ENCODE measurements at regions not wholly inside any gene's neighbourhood (a gene's known extent, or its start where the extent isn't known, plus 50 kb on each side); places are given as distances from the start of the nearest gene placed in this dataset.
"Not testable (repeated sequence)": the region's sequence is repeated elsewhere in the genome, so short reads cannot be mapped to it uniquely, and the experiment has no call there.

DNA sequence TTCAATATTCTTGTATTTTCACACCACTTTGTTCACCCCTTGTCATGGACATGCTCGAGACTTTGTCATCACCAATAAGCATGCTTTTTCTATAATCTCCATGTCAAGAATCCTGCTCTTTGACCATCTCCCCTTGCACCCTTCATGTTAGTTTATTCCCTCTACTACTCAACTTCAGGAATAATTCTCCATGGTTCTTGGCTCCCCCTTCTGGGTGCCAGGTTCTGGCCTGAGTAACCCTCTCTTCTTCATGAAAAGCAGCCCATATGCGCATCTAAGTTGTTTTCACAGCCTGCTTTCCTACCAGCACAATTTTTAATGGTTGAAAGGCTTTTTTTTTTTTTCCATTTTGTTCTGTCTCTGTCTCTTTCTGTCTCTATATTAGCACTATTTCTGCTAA, 160.7 kb downstream of the LEPR start:
- no peak for DNase-seq (ENCODE audit: low read depth in 2 of 2, low spot score in 1 of 2)

DNA sequence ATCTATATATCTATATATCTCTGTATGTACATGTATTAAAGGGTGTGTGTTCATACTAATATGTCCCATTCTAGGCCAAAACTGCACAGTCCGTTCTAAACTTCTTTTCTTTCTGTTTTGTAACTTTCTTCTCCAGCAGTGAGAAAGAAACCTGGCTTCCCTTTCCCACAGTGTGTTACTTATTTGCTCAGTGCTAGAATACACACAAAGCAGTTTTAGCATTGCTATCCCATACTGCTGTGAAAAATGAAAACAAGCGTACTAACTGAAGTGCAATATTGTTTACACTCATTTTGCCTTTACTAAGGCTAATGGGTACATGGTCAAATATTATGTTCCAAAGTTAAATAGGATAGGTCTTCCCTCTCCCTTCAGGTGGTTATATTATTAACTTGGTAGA, 163.9 kb downstream of the LEPR start:
- no peak for DNase-seq (ENCODE audit: low read depth in 2 of 2, low spot score in 1 of 2)

DNA sequence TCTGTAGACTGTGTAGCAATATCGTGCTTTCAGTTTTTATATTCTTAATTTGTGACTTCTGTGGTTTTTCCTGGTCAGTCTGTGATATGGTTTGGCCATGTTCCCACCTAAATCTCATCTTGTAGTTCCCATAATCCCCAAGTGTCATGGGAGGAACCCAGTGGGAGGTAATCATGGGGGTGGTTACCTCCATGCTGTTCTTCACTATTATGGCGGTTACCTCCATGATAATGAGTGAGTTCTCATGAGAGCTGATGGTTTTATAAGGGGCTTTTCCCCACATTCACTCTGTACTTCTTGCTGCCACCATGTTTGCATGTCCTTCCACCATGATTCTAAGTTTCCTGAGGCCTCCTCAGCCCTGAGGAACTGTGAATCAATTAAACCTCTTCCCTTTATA, 169.8 kb downstream of the LEPR start:
- DNase-seq (ENCODE audit: low read depth in 2 of 2, low spot score in 1 of 2): no peak

DNA sequence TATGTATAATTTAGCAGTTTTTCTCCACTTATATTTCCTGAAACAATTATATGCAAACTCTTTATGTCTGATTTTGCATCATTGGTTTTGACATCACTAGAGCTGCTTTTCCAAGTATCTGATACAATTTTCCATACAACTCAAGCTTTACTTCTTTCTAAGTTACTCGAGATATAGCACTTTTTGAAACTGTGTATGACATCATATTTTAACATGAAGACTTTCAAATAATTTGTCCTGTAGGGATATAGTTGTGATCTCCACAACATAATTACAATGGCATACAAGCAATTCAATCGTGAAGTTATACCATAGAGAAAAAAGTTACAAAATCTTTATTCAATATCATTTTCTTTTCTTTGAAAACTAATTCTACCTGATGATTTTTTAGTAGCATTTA, 173.0 kb downstream of the LEPR start:
- DNase-seq (ENCODE audit: low read depth in 2 of 2, low spot score in 1 of 2): no peak

DNA sequence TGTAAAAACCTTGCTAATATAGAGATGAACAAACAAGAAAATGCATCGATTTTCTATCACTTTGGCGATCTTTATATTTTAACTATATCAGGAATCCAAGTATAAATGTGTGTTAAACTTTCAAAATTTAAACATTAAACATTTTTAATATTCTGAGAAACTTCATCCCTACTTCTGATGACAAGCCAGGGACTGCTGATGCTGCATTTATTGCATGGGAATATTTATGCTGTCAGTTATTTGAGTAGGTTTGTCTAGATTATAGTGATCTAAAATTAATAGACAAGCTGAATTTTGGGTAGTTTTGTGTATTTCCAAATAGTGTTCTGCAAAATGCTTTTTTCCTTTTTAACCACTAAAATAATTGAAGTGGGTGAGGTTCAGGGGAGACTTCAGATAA, 175.3 kb downstream of the LEPR start:
- no peak for DNase-seq (ENCODE audit: low read depth in 2 of 2, low spot score in 1 of 2)

DNA sequence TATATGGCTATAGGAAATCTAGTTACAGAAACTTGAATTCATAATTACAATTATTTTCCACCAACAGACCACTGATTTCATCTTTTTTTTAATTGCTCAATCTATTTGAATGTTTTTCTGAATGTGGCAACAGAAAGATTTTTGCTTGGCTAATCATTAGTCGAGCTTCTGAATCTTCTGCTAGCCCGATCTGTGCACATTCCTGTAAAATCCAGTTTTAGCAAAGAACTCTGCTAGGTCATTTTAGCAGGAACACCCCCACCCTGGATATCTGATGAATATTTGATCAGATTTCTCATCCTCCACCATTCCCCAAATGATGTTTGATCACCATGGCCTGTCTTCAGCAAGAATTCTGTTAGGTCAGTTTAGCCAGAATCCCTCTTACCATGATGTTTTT, 176.3 kb downstream of the LEPR start:
- no peak for DNase-seq (ENCODE audit: low read depth in 2 of 2, low spot score in 1 of 2)

DNA sequence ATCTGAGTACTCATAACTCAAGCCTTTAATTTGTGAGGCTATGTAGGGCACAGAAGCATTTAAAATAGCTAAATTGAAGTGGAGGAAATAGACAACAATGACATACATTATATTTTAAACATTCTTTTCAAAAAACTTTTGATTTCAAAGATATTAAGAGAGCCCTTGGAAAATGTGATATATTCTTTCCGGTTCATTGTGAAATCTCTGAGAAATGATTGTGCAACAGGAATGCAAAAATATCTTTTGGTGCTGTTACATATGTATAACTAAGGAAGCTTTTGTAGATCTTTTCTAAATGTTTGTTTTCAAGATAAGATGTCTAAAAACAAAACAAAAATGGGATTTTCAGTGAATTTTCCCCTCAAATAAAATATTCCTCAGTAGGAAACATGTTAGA, 185.2 kb downstream of the LEPR start:
- DNase-seq (ENCODE audit: low read depth in 2 of 2, low spot score in 1 of 2): no peak

DNA sequence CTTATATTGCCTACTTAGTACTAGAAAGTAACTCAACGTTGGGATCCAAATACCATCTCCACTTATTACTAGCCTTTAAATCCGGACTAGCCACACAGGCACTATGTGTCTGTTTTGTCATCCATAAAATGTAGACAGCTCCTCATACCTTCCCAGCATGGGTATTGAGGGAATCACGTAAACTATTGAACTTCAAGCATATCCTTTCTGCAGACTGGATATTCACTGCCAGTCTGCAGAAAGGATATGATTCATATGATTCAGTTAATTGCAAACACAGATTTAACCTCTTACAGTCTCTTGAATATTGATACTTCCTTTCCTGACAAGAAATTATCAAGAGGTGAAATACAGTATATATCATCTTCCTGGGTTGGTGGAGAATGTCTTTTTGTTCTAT, 186.0 kb downstream of the LEPR start:
- DNase-seq (ENCODE audit: low read depth in 2 of 2, low spot score in 1 of 2): no peak

DNA sequence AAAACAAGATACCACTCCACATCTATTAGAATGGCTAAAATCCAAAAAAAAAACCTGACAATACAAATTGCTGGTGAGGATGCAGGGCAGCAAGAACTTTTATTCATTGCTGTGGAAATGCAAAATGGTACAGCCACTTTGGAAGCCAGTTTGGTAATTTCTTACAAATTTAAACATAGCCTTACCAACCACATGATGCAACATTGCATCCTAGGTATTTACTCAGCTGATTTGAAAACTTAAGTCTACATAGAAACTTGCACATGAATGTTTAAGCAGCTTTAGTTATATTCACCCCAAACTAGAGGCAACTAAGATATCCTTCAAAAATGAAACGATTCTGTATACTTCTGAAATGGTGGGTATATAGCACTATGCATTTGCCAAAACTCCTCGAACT, 178.8 kb upstream of the PDE4B start:
- no peak for DNase-seq (ENCODE audit: low read depth in 2 of 2, low spot score in 1 of 2)

DNA sequence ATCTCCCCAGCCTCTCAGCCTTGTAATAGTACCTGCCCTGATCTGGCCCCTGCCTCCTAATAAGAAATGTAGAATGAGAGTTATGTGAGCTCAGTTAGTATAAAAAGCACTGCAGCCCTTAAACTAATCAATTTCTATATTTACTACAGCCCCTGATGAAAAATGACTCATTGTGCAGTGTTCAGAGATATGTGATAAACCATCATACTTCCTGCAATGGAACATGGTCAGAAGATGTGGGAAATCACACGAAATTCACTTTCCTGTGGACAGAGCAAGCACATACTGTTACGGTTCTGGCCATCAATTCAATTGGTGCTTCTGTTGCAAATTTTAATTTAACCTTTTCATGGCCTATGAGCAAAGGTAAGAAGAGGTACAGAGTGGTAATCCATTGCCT, 176.8 kb upstream of the PDE4B start:
- DNase-seq (ENCODE audit: low read depth in 2 of 2, low spot score in 1 of 2): no peak

DNA sequence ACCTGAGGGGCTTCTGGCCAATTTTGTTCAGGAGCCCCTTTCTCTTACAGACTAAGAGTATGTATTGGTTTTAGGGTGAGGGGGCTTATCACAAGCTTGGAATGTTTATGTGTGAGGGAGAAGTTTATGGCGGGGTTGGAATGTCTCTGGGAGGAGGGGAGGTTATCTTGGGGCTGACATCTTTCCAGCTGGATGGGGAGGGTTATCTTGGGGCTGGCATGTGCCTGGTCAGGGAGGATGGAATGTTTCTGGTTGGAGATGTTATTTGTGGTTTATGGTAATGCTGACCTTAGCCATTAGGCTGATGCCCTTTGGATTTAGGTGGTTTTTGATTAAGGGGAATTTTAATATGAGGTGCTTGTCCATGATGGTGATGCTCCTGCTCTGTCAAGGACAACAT, 171.0 kb upstream of the PDE4B start:
- DNase-seq (ENCODE audit: low read depth in 2 of 2, low spot score in 1 of 2): not testable (repeated sequence)

DNA sequence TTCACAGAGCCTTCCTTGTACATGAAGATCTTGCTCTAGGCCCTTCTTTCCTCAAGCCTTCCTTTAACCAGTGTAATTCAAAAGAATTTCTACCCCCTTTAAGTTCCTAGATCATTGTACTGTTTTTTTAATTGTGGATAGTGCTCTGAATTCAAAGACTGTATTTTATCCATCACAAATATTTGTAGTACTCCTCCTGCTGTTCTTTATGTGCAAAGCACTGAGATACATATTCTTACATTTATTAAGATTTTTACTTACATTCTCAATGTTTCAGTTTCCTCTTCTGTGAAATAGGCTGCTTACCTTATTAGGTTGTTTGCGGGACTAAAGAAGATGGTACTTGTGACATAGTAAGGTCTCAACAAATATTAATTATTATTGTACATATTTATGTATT, 168.8 kb upstream of the PDE4B start:
- no peak for DNase-seq (ENCODE audit: low read depth in 2 of 2, low spot score in 1 of 2)

DNA sequence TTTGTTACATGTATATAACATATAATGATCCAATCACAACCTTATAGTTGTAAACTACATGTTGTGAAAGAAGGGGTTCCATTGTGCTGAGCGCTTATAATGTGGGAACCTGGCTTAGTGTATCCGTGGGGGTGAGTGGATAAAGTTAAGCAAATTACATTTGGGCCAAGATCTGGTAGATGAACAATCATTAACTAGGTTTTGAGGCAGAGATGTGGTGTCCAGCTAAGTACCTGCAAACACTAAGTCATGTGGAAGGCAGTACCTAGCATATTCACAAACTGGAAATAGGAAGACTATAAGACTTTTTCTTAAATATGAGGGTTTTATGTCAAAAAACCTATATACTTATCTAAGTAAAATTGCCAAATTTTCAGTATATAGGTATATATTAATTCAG, 167.2 kb upstream of the PDE4B start:
- no peak for DNase-seq (ENCODE audit: low read depth in 2 of 2, low spot score in 1 of 2)

DNA sequence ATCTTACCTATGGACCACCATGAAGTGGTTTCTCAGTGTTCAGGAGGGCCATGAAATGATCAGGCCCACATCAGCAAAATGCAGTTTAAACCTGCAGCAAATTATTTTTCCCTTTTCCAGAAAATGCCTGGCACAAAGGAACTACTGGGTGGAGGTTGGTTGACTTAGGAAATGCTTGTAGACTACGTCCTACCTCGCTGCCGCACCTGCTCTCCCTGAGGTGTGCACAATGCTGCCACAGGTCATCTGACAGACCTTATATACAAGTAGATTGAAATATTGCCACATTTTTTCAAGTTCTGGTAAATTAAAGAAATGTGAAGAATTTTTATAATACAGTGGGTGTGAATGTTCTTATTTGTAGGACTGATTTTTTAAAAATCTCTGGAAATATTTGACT, 166.7 kb upstream of the PDE4B start:
- no peak for DNase-seq (ENCODE audit: low read depth in 2 of 2, low spot score in 1 of 2)

DNA sequence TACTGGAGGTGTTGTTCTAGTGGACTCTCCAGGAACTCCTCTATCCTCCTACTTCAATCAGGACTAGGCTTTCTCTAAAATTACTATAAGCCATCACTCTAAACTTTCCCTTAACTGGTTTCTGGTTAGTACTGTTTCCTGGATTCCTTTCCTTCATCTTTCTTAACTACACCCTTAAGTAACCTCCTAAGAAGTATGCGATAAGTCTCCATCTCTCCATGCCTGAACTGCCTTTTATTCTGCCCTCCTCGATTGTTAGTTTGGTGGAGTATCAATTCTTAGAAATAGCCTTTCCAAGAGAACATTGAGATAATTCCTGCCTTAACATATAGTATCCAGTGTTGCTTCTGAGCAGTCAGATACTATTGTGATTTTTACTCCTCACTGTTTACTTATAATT, 162.9 kb upstream of the PDE4B start:
- no peak for DNase-seq (ENCODE audit: low read depth in 2 of 2, low spot score in 1 of 2)

DNA sequence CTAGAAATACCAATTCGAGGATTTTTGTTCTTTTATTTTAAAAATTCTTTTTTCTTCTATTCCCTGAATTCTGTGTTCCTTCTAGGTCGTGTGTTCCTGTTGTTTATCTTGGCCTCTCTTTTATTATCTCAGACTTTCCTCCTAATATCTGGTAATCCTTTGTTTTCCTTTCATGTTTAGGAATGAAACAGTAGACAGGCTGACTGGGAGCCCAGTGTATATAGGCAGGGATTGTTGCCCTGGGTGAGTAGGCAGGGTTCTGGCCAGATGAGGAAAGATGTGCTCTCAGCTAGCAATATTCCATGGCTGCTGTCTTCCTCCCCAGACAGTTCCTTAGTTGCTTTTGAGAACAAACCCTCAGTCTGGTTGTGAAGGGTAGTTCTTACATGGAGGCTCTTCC, 161.8 kb upstream of the PDE4B start:
- DNase-seq (ENCODE audit: low read depth in 2 of 2, low spot score in 1 of 2): no peak

DNA sequence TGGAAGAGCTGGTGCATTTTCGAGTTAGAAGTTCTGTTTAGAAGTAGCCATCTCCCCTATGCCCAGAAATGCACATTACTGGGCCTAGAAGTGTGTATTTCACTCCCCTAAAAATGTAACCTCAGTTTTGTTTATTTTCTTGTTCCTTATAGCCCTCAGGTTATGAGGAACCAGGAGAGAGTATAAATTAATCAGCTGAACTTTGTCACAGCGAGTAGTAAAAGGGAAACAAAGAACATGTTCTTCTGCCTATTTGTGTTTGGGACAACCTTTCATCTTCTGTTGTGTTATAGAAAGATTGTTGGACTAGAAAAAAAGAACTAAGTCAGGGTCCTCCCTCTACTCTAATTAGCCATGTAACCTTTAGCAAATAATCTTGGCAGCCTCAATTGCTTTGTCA, 160.5 kb upstream of the PDE4B start:
- DNase-seq (ENCODE audit: low read depth in 2 of 2, low spot score in 1 of 2): no peak

DNA sequence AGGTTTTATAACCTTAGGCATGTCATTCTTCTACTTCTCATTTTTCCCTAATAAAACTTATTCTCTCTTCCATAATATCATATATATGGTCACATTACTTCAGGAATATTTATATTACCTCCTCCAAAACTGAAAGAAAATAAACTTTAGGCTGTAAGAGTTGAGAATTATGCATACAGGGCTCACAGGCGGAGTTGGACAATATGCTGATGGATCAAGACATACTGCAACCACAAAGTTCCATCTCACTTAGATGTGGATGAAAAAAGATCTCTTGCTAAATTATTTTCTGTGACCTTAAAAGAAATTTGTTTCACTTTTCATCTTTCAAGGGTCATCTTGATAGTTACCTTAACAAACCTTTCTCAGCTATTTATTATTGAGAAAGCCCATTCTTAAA, 152.6 kb upstream of the PDE4B start:
- DNase-seq (ENCODE audit: low read depth in 2 of 2, low spot score in 1 of 2): no peak

DNA sequence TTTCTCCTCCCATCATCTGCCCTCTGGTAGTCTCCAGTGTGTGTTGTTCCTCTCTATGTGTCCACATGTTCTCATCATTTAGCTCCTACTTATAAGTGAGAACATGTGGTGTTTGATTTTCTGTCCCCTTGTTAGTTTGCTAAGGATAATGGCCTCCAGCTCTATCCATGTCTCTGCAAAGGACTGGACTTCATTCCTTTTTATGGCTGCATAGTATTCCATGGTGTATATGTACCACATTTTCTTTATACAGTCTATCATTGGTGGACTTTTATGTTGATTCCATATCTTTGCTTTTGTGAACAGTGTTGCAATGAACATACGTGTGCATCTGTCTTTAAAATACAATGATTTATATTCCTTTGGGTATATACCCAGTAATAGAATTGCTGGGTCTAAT, 143.5 kb upstream of the PDE4B start:
- not testable (repeated sequence) for DNase-seq (ENCODE audit: low read depth in 2 of 2, low spot score in 1 of 2)

DNA sequence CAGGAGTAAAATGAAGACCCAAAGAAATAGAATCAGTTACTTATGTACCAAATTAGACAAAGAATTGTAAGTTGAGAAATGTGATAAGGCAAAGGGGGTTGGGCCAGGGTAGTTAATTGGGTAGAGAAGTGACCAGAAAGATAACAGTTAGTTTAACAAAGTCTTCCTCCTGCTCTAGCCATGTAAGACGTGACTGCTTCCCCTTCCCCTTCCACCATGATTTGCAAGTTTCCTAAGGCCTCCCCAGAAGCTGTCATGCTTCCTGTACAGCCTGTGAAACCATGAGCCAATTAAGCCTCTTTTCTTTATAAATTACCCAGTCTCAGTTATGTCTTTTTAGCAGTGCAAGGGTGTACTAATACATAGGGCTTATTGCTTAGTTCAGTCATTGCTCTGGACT, 142.0 kb upstream of the PDE4B start:
- DNase-seq (ENCODE audit: low read depth in 2 of 2, low spot score in 1 of 2): no peak

DNA sequence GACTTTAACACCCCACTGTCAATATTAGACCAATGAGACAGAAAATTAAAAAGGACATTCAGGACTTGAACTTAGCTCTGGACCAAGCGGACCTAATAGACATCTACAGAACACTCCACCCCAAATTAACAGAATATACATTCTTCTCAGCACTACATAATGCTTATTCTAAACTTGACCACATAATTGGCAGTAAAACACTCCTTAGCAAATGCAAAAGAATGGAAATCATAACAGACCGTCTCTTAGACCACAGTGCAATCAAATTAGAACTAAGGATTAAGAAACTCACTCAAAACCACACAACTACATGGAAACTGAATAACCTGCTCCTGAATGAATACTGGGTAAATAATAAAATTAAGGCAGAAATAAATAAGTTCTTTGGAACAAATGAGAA, 138.2 kb upstream of the PDE4B start:
- not testable (repeated sequence) for DNase-seq (ENCODE audit: low read depth in 2 of 2, low spot score in 1 of 2)

DNA sequence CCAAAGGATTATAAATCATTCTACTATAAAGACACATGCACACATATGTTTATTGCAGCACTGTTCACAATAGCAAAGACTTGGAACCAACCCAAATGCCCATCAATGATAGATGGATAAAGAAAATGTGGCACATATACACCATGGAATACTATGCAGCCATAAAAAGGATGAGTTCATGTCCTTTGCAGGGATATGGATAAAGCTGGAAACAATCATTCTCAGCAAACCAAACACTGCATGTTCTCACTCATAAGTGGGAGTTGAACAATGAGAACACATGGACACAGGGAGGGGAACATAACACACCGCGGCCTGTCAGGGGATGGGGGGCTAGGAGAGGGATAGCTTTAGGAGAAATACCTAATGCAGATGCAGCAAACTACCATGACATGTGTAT, 135.1 kb upstream of the PDE4B start:
- DNase-seq (ENCODE audit: low read depth in 2 of 2, low spot score in 1 of 2): not testable (repeated sequence)

DNA sequence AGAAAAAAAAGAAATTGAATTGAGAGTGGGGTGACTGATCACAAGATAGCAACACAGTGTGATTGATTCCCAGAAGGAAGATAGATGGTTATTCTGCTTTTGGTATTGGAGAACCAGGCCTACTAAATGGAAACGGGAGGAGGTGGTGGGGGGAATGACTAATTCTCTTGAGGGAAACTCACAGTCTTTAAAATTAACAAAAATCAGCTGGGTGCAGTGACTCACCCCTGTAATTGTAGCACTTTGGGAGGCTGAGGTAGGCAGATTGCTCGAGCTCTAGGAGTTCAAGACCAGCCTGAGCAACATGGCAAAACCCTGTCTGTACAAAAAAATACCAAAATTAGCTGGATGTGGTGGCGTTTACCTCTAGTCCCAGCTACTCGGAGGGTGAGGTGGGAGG, 134.6 kb upstream of the PDE4B start:
- no peak for DNase-seq (ENCODE audit: low read depth in 2 of 2, low spot score in 1 of 2)

DNA sequence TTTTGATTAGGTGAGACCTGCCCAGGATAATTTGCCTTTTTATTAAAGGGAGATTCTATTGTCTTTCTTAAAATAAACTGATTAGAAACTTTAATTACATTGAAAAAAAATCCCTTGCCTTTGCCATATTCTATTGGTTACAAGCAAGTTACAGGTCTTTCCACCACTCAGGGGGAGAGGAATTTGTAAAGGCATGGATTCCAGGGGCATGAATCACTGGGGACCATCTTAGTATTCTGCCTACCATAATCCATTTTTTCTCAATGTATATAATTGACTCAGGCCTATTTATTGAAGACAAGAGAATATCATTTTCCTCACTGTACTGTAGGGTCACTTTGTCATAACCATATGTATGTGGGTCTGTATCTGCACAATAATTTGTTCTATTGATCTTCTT, 124.3 kb upstream of the PDE4B start:
- no peak for DNase-seq (ENCODE audit: low read depth in 2 of 2, low spot score in 1 of 2)
